HEK293 (cell line): ENCODE measurements at regions not wholly inside any gene's neighbourhood (a gene's known extent, or its start where the extent isn't known, plus 50 kb on each side); places are given as distances from the start of the nearest gene placed in this dataset.

Source experiments
- KLF8 ChIP-seq: fragments of 450-650 bp; formaldehyde crosslinking; IDR thresholded peaks from 2 replicates; pipeline ENCODE4 v1.5.1; 2016; ENCODE audit warnings: missing biosample characterization, missing genetic modification characterization
- YY1 ChIP-seq: fragments of 450-650 bp; formaldehyde crosslinking; IDR thresholded peaks from 2 replicates; pipeline ENCODE4 v1.5.1; 2018; ENCODE audit warnings: missing biosample characterization, missing genetic modification characterization
- ZFHX2 ChIP-seq: fragments of 450-650 bp; formaldehyde crosslinking; conservative IDR thresholded peaks from 2 replicates; pipeline ENCODE4 v1.5.1; 2016; ENCODE audit warnings: missing biosample characterization, missing genetic modification characterization
- ZNF146 ChIP-seq: fragments of 450-650 bp; formaldehyde crosslinking; IDR thresholded peaks from 2 replicates; pipeline ENCODE4 v1.5.1; 2016; ENCODE audit warnings: missing biosample characterization, missing genetic modification characterization
- ZNF354C ChIP-seq: fragments of 450-650 bp; formaldehyde crosslinking; IDR thresholded peaks from 2 replicates; pipeline ENCODE4 v1.5.1; 2016; ENCODE audit warnings: missing biosample characterization, missing genetic modification characterization, low read depth, borderline replicate concordance
- TF ChIP-seq, protein P1 (sequence below): fragments of 450-650 bp; formaldehyde crosslinking; IDR thresholded peaks from 2 replicates; pipeline ENCODE4 v1.5.1; 2016; ENCODE audit warnings: missing biosample characterization, missing genetic modification characterization, borderline replicate concordance
- TF ChIP-seq, protein P2 (sequence below): fragments of 450-650 bp; formaldehyde crosslinking; IDR thresholded peaks from 2 replicates; pipeline ENCODE4 v1.5.1; 2016; ENCODE audit warnings: missing biosample characterization, missing genetic modification characterization
- TF ChIP-seq, protein P3 (sequence below): fragments of 450-650 bp; formaldehyde crosslinking; IDR thresholded peaks from 2 replicates; pipeline ENCODE4 v1.5.1; 2016; ENCODE audit warnings: missing biosample characterization, missing genetic modification characterization

DNA sequence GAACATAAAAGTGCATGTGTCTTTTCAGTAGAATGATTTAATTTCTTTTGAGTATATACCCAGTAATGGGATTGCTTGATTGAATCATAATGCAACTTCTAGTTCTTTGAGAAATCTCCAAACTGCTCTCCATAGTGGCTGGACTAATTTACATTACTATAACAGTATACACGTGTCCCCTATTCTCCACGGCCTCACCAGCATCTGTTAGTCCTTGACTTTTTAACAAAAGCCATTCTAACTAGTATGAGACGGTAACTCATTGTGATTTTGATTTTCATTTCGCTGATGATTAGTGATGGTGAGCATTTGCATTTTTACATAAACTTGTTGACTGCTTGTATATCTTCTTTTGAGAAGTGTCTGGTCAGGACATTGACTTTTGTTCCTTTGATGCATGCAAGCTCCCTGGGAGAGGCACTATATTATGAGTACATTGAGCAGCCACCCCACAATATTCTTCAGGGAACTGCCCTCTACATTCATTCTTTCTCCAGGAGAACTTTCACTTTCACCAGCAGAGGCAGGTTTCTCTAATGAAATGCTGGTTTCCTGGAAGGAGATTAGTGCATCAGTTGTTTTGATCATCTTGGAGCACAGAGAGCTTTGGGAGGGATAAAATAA, 51.9 kb upstream of the LPGAT1 start (continued):
- TF ChIP-seq, protein P1, sequence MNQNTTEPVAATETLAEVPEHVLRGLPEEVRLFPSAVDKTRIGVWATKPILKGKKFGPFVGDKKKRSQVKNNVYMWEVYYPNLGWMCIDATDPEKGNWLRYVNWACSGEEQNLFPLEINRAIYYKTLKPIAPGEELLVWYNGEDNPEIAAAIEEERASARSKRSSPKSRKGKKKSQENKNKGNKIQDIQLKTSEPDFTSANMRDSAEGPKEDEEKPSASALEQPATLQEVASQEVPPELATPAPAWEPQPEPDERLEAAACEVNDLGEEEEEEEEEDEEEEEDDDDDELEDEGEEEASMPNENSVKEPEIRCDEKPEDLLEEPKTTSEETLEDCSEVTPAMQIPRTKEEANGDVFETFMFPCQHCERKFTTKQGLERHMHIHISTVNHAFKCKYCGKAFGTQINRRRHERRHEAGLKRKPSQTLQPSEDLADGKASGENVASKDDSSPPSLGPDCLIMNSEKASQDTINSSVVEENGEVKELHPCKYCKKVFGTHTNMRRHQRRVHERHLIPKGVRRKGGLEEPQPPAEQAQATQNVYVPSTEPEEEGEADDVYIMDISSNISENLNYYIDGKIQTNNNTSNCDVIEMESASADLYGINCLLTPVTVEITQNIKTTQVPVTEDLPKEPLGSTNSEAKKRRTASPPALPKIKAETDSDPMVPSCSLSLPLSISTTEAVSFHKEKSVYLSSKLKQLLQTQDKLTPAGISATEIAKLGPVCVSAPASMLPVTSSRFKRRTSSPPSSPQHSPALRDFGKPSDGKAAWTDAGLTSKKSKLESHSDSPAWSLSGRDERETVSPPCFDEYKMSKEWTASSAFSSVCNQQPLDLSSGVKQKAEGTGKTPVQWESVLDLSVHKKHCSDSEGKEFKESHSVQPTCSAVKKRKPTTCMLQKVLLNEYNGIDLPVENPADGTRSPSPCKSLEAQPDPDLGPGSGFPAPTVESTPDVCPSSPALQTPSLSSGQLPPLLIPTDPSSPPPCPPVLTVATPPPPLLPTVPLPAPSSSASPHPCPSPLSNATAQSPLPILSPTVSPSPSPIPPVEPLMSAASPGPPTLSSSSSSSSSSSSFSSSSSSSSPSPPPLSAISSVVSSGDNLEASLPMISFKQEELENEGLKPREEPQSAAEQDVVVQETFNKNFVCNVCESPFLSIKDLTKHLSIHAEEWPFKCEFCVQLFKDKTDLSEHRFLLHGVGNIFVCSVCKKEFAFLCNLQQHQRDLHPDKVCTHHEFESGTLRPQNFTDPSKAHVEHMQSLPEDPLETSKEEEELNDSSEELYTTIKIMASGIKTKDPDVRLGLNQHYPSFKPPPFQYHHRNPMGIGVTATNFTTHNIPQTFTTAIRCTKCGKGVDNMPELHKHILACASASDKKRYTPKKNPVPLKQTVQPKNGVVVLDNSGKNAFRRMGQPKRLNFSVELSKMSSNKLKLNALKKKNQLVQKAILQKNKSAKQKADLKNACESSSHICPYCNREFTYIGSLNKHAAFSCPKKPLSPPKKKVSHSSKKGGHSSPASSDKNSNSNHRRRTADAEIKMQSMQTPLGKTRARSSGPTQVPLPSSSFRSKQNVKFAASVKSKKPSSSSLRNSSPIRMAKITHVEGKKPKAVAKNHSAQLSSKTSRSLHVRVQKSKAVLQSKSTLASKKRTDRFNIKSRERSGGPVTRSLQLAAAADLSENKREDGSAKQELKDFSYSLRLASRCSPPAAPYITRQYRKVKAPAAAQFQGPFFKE = no peak
- TF ChIP-seq, protein P2, sequence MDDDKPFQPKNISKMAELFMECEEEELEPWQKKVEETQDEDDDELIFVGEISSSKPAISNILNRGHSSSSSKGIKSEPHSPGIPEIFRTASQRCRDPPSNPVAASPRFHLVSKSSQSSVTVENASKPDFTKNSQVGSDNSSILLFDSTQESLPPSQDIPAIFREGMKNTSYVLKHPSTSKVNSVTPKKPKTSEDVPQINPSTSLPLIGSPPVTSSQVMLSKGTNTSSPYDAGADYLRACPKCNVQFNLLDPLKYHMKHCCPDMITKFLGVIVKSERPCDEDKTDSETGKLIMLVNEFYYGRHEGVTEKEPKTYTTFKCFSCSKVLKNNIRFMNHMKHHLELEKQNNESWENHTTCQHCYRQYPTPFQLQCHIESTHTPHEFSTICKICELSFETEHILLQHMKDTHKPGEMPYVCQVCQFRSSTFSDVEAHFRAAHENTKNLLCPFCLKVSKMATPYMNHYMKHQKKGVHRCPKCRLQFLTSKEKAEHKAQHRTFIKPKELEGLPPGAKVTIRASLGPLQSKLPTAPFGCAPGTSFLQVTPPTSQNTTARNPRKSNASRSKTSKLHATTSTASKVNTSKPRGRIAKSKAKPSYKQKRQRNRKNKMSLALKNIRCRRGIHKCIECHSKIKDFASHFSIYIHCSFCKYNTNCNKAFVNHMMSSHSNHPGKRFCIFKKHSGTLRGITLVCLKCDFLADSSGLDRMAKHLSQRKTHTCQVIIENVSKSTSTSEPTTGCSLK = no peak
- TF ChIP-seq ZFHX2 (no peak), ZNF146 (tag by site-specific recombination) (no peak), YY1 (tag by site-specific recombination) (no peak), KLF8 (tag by site-specific recombination) (no peak), ZNF354C (tag by site-specific recombination) (no peak)
- TF ChIP-seq, protein P3, sequence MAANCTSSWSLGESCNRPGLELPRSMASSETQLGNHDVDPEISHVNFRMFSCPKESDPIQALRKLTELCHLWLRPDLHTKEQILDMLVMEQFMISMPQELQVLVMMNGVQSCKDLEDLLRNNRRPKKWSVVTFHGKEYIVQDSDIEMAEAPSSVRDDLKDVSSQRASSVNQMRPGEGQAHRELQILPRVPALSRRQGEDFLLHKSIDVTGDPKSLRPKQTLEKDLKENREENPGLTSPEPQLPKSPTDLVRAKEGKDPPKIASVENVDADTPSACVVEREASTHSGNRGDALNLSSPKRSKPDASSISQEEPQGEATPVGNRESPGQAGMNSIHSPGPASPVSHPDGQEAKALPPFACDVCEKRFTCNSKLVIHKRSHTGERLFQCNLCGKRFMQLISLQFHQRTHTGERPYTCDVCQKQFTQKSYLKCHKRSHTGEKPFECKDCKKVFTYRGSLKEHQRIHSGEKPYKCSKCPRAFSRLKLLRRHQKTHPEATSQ (tag by site-specific recombination) = no peak
